Progenitor cell of endocrine pancreas (in vitro differentiated cells): ENCODE measurements at regions not wholly inside any gene's neighbourhood (a gene's known extent, or its start where the extent isn't known, plus 50 kb on each side); places are given as distances from the start of the nearest gene placed in this dataset.

Experiments used
- DNase-seq: peaks from one replicate; pipeline ENCODE4 v3.0.0; 2021; ENCODE audit warnings: low spot score; ENCODE audit not compliant: unreplicated experiment
- H3K27ac Mint-ChIP-seq: 2 replicates; pipeline ENCODE4 v1.8.0; 2021; ENCODE audit warnings: mild to moderate bottlenecking, moderate library complexity, mixed read lengths
- H3K27me3 Mint-ChIP-seq: 2 replicates; pipeline ENCODE4 v1.8.0; 2021; ENCODE audit warnings: mixed read lengths
- H3K36me3 Mint-ChIP-seq: 2 replicates; pipeline ENCODE4 v1.8.0; 2022; ENCODE audit warnings: mixed read lengths; ENCODE audit not compliant: insufficient read depth
- H3K4me1 Mint-ChIP-seq: 2 replicates; pipeline ENCODE4 v1.8.0; 2021; ENCODE audit warnings: low read depth, mixed read lengths
- H3K4me3 Mint-ChIP-seq: 2 replicates; pipeline ENCODE4 v1.8.0; 2021; ENCODE audit warnings: low read depth, mild to moderate bottlenecking, moderate library complexity, mixed read lengths
- H3K9me3 Mint-ChIP-seq: 2 replicates; pipeline ENCODE4 v1.8.0; 2021; ENCODE audit warnings: low read depth, mixed read lengths
- TF ChIP-seq, protein P1 (sequence below): fragments of 200-600 bp; sonication (generic); IDR thresholded peaks from one replicate; pipeline ENCODE4 v1.5.0; 2021; ENCODE audit warnings: antibody characterized with exemption, mild to moderate bottlenecking; ENCODE audit not compliant: unreplicated experiment

DNA sequence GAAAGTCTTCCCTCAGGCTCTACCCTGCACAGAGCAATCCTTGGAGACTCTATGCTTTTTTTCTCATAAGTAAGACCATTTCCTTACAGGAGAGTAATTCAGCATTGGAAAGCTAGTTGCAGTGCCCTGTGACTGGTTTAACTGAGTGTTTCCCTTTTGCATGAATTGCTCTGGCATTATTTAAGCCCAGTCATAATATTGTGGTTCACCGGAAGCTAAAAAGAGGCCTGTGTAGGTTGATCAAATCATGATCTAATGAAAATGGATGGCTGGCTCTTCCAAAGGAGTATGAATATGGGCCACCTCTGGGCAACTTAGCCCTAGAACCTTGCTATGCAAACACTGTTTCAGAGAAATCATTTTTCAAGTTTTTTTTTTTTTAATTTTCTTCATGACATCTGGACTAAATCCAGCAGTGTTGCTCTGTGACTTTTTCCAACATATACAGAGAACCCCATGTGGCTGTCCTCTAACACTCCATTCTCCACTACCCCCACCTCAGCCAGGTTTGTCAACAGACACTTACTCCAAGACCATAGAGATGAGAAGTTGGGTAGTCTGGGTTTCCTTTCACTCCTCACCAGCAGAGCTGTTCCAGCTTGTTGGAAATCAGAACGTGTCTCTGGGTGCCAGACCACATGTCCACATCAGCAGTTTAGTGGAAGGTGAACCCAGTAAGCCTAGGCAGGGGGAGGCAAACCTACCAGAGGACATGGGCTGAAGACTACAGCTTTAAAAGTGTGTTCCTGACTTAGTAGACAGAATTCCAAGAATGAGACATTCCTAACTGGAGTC is 175.2 kb upstream of the SLC14A2 start:
- Mint-ChIP-seq H3K4me1 (no peaks in the 10 kb centered on the region), H3K4me3 (no peak overlapping the region), H3K27me3 (peaks cover 10% of the 10 kb centered on the region), H3K9me3 (no peaks in the 10 kb centered on the region), H3K27ac (no peak overlapping the region), H3K36me3 (no peaks in the 10 kb centered on the region)
- DNase-seq, result no peak
- TF ChIP-seq, protein P1, sequence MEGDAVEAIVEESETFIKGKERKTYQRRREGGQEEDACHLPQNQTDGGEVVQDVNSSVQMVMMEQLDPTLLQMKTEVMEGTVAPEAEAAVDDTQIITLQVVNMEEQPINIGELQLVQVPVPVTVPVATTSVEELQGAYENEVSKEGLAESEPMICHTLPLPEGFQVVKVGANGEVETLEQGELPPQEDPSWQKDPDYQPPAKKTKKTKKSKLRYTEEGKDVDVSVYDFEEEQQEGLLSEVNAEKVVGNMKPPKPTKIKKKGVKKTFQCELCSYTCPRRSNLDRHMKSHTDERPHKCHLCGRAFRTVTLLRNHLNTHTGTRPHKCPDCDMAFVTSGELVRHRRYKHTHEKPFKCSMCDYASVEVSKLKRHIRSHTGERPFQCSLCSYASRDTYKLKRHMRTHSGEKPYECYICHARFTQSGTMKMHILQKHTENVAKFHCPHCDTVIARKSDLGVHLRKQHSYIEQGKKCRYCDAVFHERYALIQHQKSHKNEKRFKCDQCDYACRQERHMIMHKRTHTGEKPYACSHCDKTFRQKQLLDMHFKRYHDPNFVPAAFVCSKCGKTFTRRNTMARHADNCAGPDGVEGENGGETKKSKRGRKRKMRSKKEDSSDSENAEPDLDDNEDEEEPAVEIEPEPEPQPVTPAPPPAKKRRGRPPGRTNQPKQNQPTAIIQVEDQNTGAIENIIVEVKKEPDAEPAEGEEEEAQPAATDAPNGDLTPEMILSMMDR, result no peak

DNA sequence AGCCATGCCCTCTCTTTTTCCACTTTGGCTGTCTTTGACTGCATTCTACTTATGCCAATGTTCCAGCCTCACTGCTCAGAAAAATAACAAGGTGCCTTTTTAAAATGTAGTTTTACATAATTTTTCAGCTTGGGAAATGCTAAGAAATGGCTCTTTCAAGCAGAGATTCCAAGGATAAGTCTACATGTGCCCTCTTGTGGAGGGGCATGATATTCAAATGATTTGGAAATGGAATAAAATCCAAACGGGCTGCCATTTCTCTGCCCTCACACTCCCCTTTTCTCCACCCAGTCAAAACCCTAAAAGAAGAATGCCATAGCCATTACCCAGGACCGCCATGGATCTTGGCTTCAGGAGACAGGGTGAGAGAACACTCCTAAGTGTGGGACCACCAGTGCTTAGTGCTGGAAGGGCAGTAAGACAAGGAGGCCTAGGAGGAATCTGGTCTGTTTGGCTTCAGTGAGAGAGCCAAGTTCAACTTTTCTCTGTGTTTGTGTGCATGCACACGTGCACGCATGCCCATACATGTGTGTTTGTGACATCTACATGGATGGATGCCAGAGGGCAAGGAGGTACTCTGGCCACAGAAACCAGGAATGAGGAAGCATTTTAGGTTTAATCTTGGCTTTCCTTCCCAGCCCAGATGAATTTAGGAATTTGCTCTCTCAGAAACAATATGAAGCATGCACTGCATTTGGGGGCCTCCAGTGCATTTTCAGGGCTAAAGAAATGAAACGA is 174.0 kb upstream of the SLC14A2 start:
- no peak overlapping the region for H3K4me3 Mint-ChIP-seq
- H3K9me3 Mint-ChIP-seq, result no peaks in the 10 kb centered on the region
- TF ChIP-seq, protein P1, result peak; percentile 27
- no peak overlapping the region for H3K27ac Mint-ChIP-seq
- peaks cover 10% of the 10 kb centered on the region for H3K27me3 Mint-ChIP-seq
- H3K36me3 Mint-ChIP-seq, result no peaks in the 10 kb centered on the region
- no peaks in the 10 kb centered on the region for H3K4me1 Mint-ChIP-seq
- no peak for DNase-seq

DNA sequence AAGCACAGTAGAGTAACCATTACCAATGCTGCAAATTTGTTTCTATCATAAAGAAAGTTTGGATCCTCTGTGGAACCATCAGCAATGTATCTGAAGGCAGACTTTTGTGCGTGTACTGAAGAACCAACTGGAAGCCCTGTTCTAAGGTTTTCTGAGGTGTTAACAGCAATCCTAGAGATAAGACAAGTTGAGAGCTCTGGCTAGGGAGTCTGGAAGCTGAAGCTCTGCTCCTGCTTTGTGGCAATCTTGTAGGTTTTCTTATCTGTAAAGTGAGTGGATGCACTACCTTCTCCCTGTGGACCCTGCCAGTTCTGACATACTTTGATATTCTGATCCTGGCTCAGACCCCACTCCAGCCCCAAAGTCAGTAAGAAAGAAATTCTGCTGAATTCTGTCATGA is 171.2 kb upstream of the SLC14A2 start:
- DNase-seq, result no peak

DNA sequence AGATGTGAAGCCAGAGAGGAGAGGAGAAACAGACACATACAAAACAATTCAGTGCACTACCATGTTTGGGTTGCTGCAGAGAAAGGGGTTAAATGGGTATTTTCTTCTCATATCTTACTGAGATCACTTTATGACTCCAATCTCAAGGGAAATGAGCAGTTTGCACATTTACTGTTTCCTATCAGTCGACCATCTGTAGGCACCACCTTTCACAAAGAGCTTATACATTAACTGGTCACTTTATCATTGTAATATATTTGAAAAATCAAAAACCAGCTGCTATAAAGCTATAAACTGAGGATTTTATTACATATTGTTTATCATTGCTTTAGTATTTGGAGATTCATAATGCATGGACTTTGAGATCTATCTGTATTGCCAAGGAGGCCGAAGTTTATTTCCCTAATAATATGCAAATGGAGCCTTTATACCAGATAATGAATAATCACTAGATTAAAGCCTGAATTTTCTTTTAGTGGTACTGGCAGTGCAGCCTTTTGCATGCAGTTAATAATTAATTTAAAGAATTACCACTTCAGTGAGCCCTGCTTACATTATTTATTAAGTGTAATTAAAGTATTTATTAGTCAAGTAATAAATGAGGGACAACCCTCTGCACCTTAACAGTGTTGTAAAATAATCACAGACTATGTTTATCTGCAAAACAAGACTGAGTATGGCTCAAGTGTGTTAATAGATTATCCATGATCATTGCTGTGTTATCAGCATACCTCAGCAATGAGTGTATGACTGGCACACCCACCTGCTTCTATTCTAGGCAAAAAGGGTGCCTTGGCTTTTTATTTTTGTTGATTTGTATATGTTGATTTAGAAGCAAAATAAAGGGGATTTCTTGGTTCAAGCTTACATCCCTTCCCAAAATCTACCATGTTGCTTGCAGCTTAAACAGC is 167.7 kb upstream of the SLC14A2 start:
- Mint-ChIP-seq H3K27ac (no peak overlapping the region), H3K27me3 (peaks cover 7% of the 10 kb centered on the region), H3K36me3 (no peaks in the 10 kb centered on the region), H3K4me1 (peaks cover 16% of the 10 kb centered on the region), H3K9me3 (no peaks in the 10 kb centered on the region), H3K4me3 (no peak overlapping the region)
- TF ChIP-seq, protein P1, result no peak
- DNase-seq, result no peak

More for the DNA sequence above, 171.2 kb upstream of the SLC14A2 start:
- TF ChIP-seq, protein P1, result no peak
- H3K9me3 Mint-ChIP-seq, result no peaks in the 10 kb centered on the region
- H3K27me3 Mint-ChIP-seq, result peaks cover 7% of the 10 kb centered on the region
- no peaks in the 10 kb centered on the region for H3K36me3 Mint-ChIP-seq
- H3K4me1 Mint-ChIP-seq, result peaks cover 11% of the 10 kb centered on the region
- H3K4me3 Mint-ChIP-seq, result no peak overlapping the region
- no peak overlapping the region for H3K27ac Mint-ChIP-seq

DNA sequence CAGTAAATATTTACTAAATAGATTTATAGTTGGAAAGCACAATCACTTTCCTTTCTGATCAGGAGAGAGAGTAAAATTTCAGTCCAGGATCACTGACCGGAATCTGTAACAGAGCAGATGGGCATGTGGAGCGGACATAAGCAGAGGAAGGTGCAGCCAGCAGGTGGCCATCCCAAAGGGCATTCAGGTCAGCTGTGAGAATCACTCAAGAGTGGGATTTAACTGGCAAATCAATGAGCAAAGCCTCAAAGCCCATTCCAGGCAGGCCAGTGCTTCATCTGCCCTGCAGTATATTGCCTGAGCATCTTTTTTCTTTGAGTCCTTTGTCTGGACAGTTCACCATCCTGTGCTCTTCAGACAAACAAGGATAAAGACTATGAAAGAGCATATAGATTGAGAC is 166.4 kb upstream of the SLC14A2 start:
- no peak for DNase-seq
- H3K27ac Mint-ChIP-seq, result no peak overlapping the region
- TF ChIP-seq, protein P1, result no peak
- H3K27me3 Mint-ChIP-seq, result peaks cover 2% of the 10 kb centered on the region
- H3K9me3 Mint-ChIP-seq, result no peaks in the 10 kb centered on the region
- no peak overlapping the region for H3K4me3 Mint-ChIP-seq
- H3K36me3 Mint-ChIP-seq, result no peaks in the 10 kb centered on the region
- peaks cover 16% of the 10 kb centered on the region for H3K4me1 Mint-ChIP-seq
